ENCODE measurements at regions not wholly inside any gene's neighbourhood (a gene's known extent, or its start where the extent isn't known, plus 50 kb on each side); places are given as distances from the start of the nearest gene placed in this dataset.

GRCh38 chr7:138299066-138299465 is 161.0 kb upstream of the TRIM24 start:
- H3K27ac Mint-ChIP-seq (ENCODE audit: unreplicated experiment) = no peak overlapping the region
- no peak overlapping the region for H3K4me3 Mint-ChIP-seq (ENCODE audit: unreplicated experiment)
- peaks cover 4% of the 10 kb centered on the region for H3K4me1 Mint-ChIP-seq (ENCODE audit: unreplicated experiment)
- DNase-seq (ENCODE audit: low spot score) = no peak
- peaks cover 1% of the 10 kb centered on the region for H3K27me3 Mint-ChIP-seq (ENCODE audit: unreplicated experiment)
- no peaks in the 10 kb centered on the region for H3K36me3 Mint-ChIP-seq (ENCODE audit: low read depth, unreplicated experiment)
- TF ChIP-seq, protein P1, sequence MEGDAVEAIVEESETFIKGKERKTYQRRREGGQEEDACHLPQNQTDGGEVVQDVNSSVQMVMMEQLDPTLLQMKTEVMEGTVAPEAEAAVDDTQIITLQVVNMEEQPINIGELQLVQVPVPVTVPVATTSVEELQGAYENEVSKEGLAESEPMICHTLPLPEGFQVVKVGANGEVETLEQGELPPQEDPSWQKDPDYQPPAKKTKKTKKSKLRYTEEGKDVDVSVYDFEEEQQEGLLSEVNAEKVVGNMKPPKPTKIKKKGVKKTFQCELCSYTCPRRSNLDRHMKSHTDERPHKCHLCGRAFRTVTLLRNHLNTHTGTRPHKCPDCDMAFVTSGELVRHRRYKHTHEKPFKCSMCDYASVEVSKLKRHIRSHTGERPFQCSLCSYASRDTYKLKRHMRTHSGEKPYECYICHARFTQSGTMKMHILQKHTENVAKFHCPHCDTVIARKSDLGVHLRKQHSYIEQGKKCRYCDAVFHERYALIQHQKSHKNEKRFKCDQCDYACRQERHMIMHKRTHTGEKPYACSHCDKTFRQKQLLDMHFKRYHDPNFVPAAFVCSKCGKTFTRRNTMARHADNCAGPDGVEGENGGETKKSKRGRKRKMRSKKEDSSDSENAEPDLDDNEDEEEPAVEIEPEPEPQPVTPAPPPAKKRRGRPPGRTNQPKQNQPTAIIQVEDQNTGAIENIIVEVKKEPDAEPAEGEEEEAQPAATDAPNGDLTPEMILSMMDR (IDR thresholded peaks at IDR 0.05; ENCODE audit: unreplicated experiment) = no peak
- H3K9me3 Mint-ChIP-seq (ENCODE audit: unreplicated experiment) = no peaks in the 10 kb centered on the region

- TF ChIP-seq, protein P1 (IDR thresholded peaks at IDR 0.05; ENCODE audit: unreplicated experiment) = no peak
- H3K27me3 Mint-ChIP-seq (ENCODE audit: unreplicated experiment) = no peaks in the 10 kb centered on the region
- H3K4me1 Mint-ChIP-seq (ENCODE audit: unreplicated experiment) = no peaks in the 10 kb centered on the region
- DNase-seq (ENCODE audit: low spot score) = no peak
- no peak overlapping the region for H3K27ac Mint-ChIP-seq (ENCODE audit: unreplicated experiment)
- H3K4me3 Mint-ChIP-seq (ENCODE audit: unreplicated experiment) = no peak overlapping the region
- no peaks in the 10 kb centered on the region for H3K9me3 Mint-ChIP-seq (ENCODE audit: unreplicated experiment)
- H3K36me3 Mint-ChIP-seq (ENCODE audit: low read depth, unreplicated experiment) = no peaks in the 10 kb centered on the region
Observed at GRCh38 chr7:138303230-138304070, 156.6 kb upstream of the TRIM24 start.

GRCh38 chr7:138304071-138304320 is 156.1 kb upstream of the TRIM24 start:
- Mint-ChIP-seq H3K27me3 (ENCODE audit: unreplicated experiment) (no peaks in the 10 kb centered on the region), H3K4me3 (ENCODE audit: unreplicated experiment) (no peak overlapping the region), H3K27ac (ENCODE audit: unreplicated experiment) (no peak overlapping the region), H3K4me1 (ENCODE audit: unreplicated experiment) (no peaks in the 10 kb centered on the region), H3K9me3 (ENCODE audit: unreplicated experiment) (no peaks in the 10 kb centered on the region), H3K36me3 (ENCODE audit: low read depth, unreplicated experiment) (no peaks in the 10 kb centered on the region)
- TF ChIP-seq, protein P1 (IDR thresholded peaks at IDR 0.05; ENCODE audit: unreplicated experiment) = no peak
- no peak for DNase-seq (ENCODE audit: low spot score)

GRCh38 chr7:138307633-138308032 is 152.4 kb upstream of the TRIM24 start:
- no peak overlapping the region for H3K27ac Mint-ChIP-seq (ENCODE audit: unreplicated experiment)
- DNase-seq (ENCODE audit: low spot score) = no peak
- H3K9me3 Mint-ChIP-seq (ENCODE audit: unreplicated experiment) = no peaks in the 10 kb centered on the region
- H3K4me3 Mint-ChIP-seq (ENCODE audit: unreplicated experiment) = no peak overlapping the region
- H3K27me3 Mint-ChIP-seq (ENCODE audit: unreplicated experiment) = no peaks in the 10 kb centered on the region
- TF ChIP-seq, protein P1 (IDR thresholded peaks at IDR 0.05; ENCODE audit: unreplicated experiment) = no peak
- H3K4me1 Mint-ChIP-seq (ENCODE audit: unreplicated experiment) = no peaks in the 10 kb centered on the region
- H3K36me3 Mint-ChIP-seq (ENCODE audit: low read depth, unreplicated experiment) = no peaks in the 10 kb centered on the region

DNA sequence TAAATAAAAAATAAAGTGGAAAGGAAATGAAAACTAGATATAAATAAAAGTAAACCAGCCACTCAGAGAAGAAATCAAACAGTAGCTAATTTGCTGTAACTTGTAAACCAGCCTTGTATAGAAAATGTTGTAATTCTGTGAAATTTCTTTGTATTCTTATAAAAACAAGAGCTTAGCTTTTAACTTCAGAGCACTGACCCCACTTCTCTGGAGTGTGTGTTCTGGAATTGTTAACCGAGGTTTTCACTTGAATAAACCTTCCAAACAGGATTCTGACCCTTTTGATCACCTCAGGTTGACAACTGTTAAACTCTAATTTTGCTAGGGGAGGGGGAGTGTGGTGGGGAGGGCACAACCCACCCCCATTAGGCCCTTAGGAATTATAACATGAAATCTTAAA is 151.9 kb upstream of the TRIM24 start:
- no peak overlapping the region for H3K27ac Mint-ChIP-seq (ENCODE audit: unreplicated experiment)
- H3K4me3 Mint-ChIP-seq (ENCODE audit: unreplicated experiment) = no peak overlapping the region
- no peak for DNase-seq (ENCODE audit: low spot score)
- no peaks in the 10 kb centered on the region for H3K4me1 Mint-ChIP-seq (ENCODE audit: unreplicated experiment)
- TF ChIP-seq, protein P1 (IDR thresholded peaks at IDR 0.05; ENCODE audit: unreplicated experiment) = no peak
- peaks cover 3% of the 10 kb centered on the region for H3K36me3 Mint-ChIP-seq (ENCODE audit: low read depth, unreplicated experiment)
- no peaks in the 10 kb centered on the region for H3K27me3 Mint-ChIP-seq (ENCODE audit: unreplicated experiment)
- no peaks in the 10 kb centered on the region for H3K9me3 Mint-ChIP-seq (ENCODE audit: unreplicated experiment)
